ENCODE measurements at regions not wholly inside any gene's neighbourhood (a gene's known extent, or its start where the extent isn't known, plus 50 kb on each side); places are given as distances from the start of the nearest gene placed in this dataset.
"Not testable (repeated sequence)": the region's sequence is repeated elsewhere in the genome, so short reads cannot be mapped to it uniquely, and the experiment has no call there.

- Histone ChIP-seq H3K9me3 (ENCODE audit: low read length) (no peaks in the 10 kb centered on the region), H3K36me3 (ENCODE audit: insufficient read depth, low read length) (no peaks in the 10 kb centered on the region), H3K9me2 (ENCODE audit: insufficient read depth, low read length) (no peaks in the 10 kb centered on the region), H4K20me1 (ENCODE audit: insufficient read depth, low read length) (no peaks in the 10 kb centered on the region), H3K4me3 (ENCODE audit: low read depth, low read length, poor library complexity, severe bottlenecking) (no peak overlapping the region), H3K27ac (ENCODE audit: low read depth, low read length, poor library complexity, severe bottlenecking) (no peak overlapping the region), H3K4me2 (ENCODE audit: low read length) (no peak overlapping the region), H3K4me1 (ENCODE audit: insufficient read depth, low read length, poor library complexity, severe bottlenecking) (no peaks in the 10 kb centered on the region), H2AFZ (ENCODE audit: low read length) (no peak overlapping the region), H3K79me2 (ENCODE audit: insufficient read depth, low read depth, low read length) (no peaks in the 10 kb centered on the region)
- no TSS peak for BruUV-seq (replicated peaks)
- intact Hi-C loops (cut with micrococcal nuclease; ENCODE audit: unreplicated experiment), result no loop called here
- no peak for DNase-seq (ENCODE audit: low spot score)
- ChIA-PET CTCF (ENCODE audit: unreplicated experiment) (no interaction called here), POLR2A (no interaction called here)
- TF ChIP-seq, protein P1, sequence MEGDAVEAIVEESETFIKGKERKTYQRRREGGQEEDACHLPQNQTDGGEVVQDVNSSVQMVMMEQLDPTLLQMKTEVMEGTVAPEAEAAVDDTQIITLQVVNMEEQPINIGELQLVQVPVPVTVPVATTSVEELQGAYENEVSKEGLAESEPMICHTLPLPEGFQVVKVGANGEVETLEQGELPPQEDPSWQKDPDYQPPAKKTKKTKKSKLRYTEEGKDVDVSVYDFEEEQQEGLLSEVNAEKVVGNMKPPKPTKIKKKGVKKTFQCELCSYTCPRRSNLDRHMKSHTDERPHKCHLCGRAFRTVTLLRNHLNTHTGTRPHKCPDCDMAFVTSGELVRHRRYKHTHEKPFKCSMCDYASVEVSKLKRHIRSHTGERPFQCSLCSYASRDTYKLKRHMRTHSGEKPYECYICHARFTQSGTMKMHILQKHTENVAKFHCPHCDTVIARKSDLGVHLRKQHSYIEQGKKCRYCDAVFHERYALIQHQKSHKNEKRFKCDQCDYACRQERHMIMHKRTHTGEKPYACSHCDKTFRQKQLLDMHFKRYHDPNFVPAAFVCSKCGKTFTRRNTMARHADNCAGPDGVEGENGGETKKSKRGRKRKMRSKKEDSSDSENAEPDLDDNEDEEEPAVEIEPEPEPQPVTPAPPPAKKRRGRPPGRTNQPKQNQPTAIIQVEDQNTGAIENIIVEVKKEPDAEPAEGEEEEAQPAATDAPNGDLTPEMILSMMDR (conservative IDR thresholded peaks at IDR 0.05; ENCODE audit: low read length), result no peak
- TF ChIP-seq EZH2phosphoT487 (IDR thresholded peaks at IDR 0.05; ENCODE audit: borderline replicate concordance, low read depth, low read length), result no peak
These were observed 136.0 kb upstream of the KITLG start for GRCh38 chr12:88716240-88716639.

- Histone ChIP-seq H3K79me2 (ENCODE audit: insufficient read depth, low read depth, low read length) (no peaks in the 10 kb centered on the region), H3K4me3 (ENCODE audit: low read depth, low read length, poor library complexity, severe bottlenecking) (no peak overlapping the region), H3K9me3 (ENCODE audit: low read length) (no peaks in the 10 kb centered on the region), H2AFZ (ENCODE audit: low read length) (no peak overlapping the region), H3K4me1 (ENCODE audit: insufficient read depth, low read length, poor library complexity, severe bottlenecking) (no peaks in the 10 kb centered on the region), H3K4me2 (ENCODE audit: low read length) (no peak overlapping the region), H4K20me1 (ENCODE audit: insufficient read depth, low read length) (no peaks in the 10 kb centered on the region), H3K27ac (ENCODE audit: low read depth, low read length, poor library complexity, severe bottlenecking) (no peak overlapping the region), H3K9me2 (ENCODE audit: insufficient read depth, low read length) (no peaks in the 10 kb centered on the region), H3K36me3 (ENCODE audit: insufficient read depth, low read length) (no peaks in the 10 kb centered on the region)
- DNase-seq (ENCODE audit: low spot score), result no peak
- intact Hi-C loops (cut with micrococcal nuclease; ENCODE audit: unreplicated experiment), result no loop called here
- no TSS peak for BruUV-seq (replicated peaks)
- no peak for TF ChIP-seq EZH2phosphoT487 (IDR thresholded peaks at IDR 0.05; ENCODE audit: borderline replicate concordance, low read depth, low read length)
- TF ChIP-seq, protein P1 (conservative IDR thresholded peaks at IDR 0.05; ENCODE audit: low read length), result no peak
- POLR2A ChIA-PET, result no interaction called here
- CTCF ChIA-PET (ENCODE audit: unreplicated experiment), result no interaction called here
These were observed 135.4 kb upstream of the KITLG start for GRCh38 chr12:88715673-88716072.

DNA sequence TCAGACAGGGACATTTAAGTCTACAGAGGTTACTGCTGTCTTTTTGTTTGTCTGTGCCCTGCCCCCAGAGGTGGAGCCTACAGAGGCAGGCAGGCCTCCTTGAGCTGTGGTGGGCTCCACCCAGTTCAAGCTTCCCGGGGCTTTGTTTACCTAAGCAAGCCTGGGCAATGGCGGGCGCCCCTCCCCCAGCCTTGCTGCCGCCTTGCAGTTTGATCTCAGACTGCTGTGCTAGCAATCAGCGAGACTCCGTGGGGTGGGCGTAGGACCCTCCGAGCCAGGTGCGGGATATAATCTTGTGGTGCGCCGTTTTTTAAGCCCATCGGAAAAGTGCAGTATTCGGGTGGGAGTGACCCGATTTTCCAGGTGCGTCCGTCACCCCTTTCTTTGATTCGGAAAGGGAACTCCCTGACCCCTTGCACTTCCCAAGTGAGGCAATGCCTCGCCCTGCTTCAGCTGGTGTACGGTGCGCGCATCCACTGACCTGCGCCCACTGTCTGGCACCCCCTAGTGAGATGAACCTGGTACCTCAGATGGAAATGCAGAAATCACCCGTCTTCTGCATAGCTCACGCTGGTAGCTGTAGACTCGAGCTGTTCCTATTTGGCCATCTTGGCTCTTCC is 134.1 kb upstream of the KITLG start:
- CTCF ChIA-PET (ENCODE audit: unreplicated experiment); H3K27ac ChIP-seq (ENCODE audit: low read depth, low read length, poor library complexity, severe bottlenecking); H3K36me3 ChIP-seq (ENCODE audit: insufficient read depth, low read length); H3K79me2 ChIP-seq (ENCODE audit: insufficient read depth, low read depth, low read length); H3K4me2 ChIP-seq (ENCODE audit: low read length); BruUV-seq (replicated peaks); DNase-seq (ENCODE audit: low spot score); H3K9me2 ChIP-seq (ENCODE audit: insufficient read depth, low read length); H3K4me3 ChIP-seq (ENCODE audit: low read depth, low read length, poor library complexity, severe bottlenecking); H3K4me1 ChIP-seq (ENCODE audit: insufficient read depth, low read length, poor library complexity, severe bottlenecking); intact Hi-C loops (cut with micrococcal nuclease; ENCODE audit: unreplicated experiment); H4K20me1 ChIP-seq (ENCODE audit: insufficient read depth, low read length); POLR2A ChIA-PET; H2AFZ ChIP-seq (ENCODE audit: low read length); H3K9me3 ChIP-seq (ENCODE audit: low read length): not testable (repeated sequence)
